ENCODE measurements at regions not wholly inside any gene's neighbourhood (a gene's known extent, or its start where the extent isn't known, plus 50 kb on each side); places are given as distances from the start of the nearest gene placed in this dataset.
A peak's percentile ranks its signal among the peaks of the same experiment; 100 is the strongest.

GRCh38 chr4:24476282-24476681 lies 108.1 kb downstream of the DHX15 start:
- DNase-seq (ENCODE audit: low read depth in 4 of 4, low spot score in 3 of 4), result no peak

- no peak for DNase-seq (ENCODE audit: low read depth in 4 of 4, low spot score in 3 of 4)
Observed at GRCh38 chr4:24475756-24476155, 108.6 kb downstream of the DHX15 start.

- no peak for DNase-seq (ENCODE audit: low read depth in 4 of 4, low spot score in 3 of 4)
Observed at GRCh38 chr4:24473309-24473721, 111.0 kb downstream of the DHX15 start.

- peak in 2 of 4 donors; percentile 62 to 63 for DNase-seq (ENCODE audit: low read depth in 4 of 4, low spot score in 3 of 4)
Observed at GRCh38 chr4:24472514-24473308, 111.6 kb downstream of the DHX15 start.

GRCh38 chr4:24472161-24472510 lies 112.2 kb downstream of the DHX15 start:
- no peak for DNase-seq (ENCODE audit: low read depth in 4 of 4, low spot score in 3 of 4)

GRCh38 chr4:24471486-24472160 lies 112.7 kb downstream of the DHX15 start:
- no peak for DNase-seq (ENCODE audit: low read depth in 4 of 4, low spot score in 3 of 4)

- DNase-seq (ENCODE audit: low read depth in 4 of 4, low spot score in 3 of 4), result peak in 1 of 4 donors; percentile 37
Observed at GRCh38 chr4:24470666-24471485, 113.5 kb downstream of the DHX15 start.

GRCh38 chr4:24468071-24468470 lies 116.3 kb downstream of the DHX15 start:
- DNase-seq (ENCODE audit: low read depth in 4 of 4, low spot score in 3 of 4), result no peak

GRCh38 chr4:24464566-24464965 lies 119.8 kb downstream of the DHX15 start:
- no peak for DNase-seq (ENCODE audit: low read depth in 4 of 4, low spot score in 3 of 4)

GRCh38 chr4:24456431-24456830 lies 127.9 kb downstream of the DHX15 start:
- no peak for DNase-seq (ENCODE audit: low read depth in 4 of 4, low spot score in 3 of 4)

GRCh38 chr4:24453951-24454350 lies 130.4 kb downstream of the DHX15 start:
- DNase-seq (ENCODE audit: low read depth in 4 of 4, low spot score in 3 of 4), result no peak

- DNase-seq (ENCODE audit: low read depth in 4 of 4, low spot score in 3 of 4), result no peak
Observed at GRCh38 chr4:24451870-24452269, 132.5 kb downstream of the DHX15 start.

- no peak for DNase-seq (ENCODE audit: low read depth in 4 of 4, low spot score in 3 of 4)
Observed at GRCh38 chr4:24443200-24443599, 141.2 kb downstream of the DHX15 start.

GRCh38 chr4:24440765-24441164 lies 143.6 kb downstream of the DHX15 start:
- DNase-seq (ENCODE audit: low read depth in 4 of 4, low spot score in 3 of 4), result no peak

- DNase-seq (ENCODE audit: low read depth in 4 of 4, low spot score in 3 of 4), result no peak
Observed at GRCh38 chr4:24434241-24434640, 150.1 kb downstream of the DHX15 start.

GRCh38 chr4:24433515-24434214 lies 150.7 kb downstream of the DHX15 start:
- DNase-seq (ENCODE audit: low read depth in 4 of 4, low spot score in 3 of 4), result no peak

GRCh38 chr4:24428850-24429249 lies 155.5 kb downstream of the DHX15 start:
- DNase-seq (ENCODE audit: low read depth in 4 of 4, low spot score in 3 of 4), result no peak

- no peak for DNase-seq (ENCODE audit: low read depth in 4 of 4, low spot score in 3 of 4)
Observed at GRCh38 chr4:24426557-24426956, 157.8 kb downstream of the DHX15 start.

GRCh38 chr4:24425863-24426262 lies 158.5 kb downstream of the DHX15 start:
- no peak for DNase-seq (ENCODE audit: low read depth in 4 of 4, low spot score in 3 of 4)

GRCh38 chr4:24423670-24424069 lies 160.7 kb downstream of the DHX15 start:
- no peak for DNase-seq (ENCODE audit: low read depth in 4 of 4, low spot score in 3 of 4)

- DNase-seq (ENCODE audit: low read depth in 4 of 4, low spot score in 3 of 4), result no peak
Observed at GRCh38 chr4:24422644-24423043, 161.7 kb downstream of the DHX15 start.

All from right renal pelvis (tissue), 4 donors.